Nephron progenitor cell (in vitro differentiated cells): ENCODE measurements at regions not wholly inside any gene's neighbourhood (a gene's known extent, or its start where the extent isn't known, plus 50 kb on each side); places are given as distances from the start of the nearest gene placed in this dataset.

Experiments
- DNase-seq: peaks from one replicate; pipeline ENCODE4 v3.0.0; 2021
- H3K27ac Mint-ChIP-seq: 2 replicates; pipeline ENCODE4 v1.8.0; 2021; ENCODE audit warnings: mild to moderate bottlenecking, moderate library complexity, mixed read lengths
- H3K27me3 Mint-ChIP-seq: 2 replicates; pipeline ENCODE4 v1.8.0; 2021; ENCODE audit warnings: mild to moderate bottlenecking, low read depth, mixed read lengths; ENCODE audit not compliant: poor library complexity
- H3K36me3 Mint-ChIP-seq: 2 replicates; pipeline ENCODE4 v1.8.0; 2021; ENCODE audit warnings: low read depth, mixed read lengths
- H3K4me1 Mint-ChIP-seq: 2 replicates; pipeline ENCODE4 v1.8.0; 2021; ENCODE audit warnings: mixed read lengths
- H3K4me3 Mint-ChIP-seq: 2 replicates; pipeline ENCODE4 v1.8.0; 2021; ENCODE audit warnings: mild to moderate bottlenecking, moderate library complexity, mixed read lengths
- H3K9me3 Mint-ChIP-seq: 2 replicates; pipeline ENCODE4 v1.8.0; 2021; ENCODE audit warnings: mild to moderate bottlenecking, moderate library complexity, mixed read lengths
- TF ChIP-seq, protein P1 (sequence below): fragments of 200-600 bp; sonication (generic); IDR thresholded peaks from 2 replicates; pipeline ENCODE4 v1.5.0; 2021; ENCODE audit warnings: antibody characterized with exemption

DNA sequence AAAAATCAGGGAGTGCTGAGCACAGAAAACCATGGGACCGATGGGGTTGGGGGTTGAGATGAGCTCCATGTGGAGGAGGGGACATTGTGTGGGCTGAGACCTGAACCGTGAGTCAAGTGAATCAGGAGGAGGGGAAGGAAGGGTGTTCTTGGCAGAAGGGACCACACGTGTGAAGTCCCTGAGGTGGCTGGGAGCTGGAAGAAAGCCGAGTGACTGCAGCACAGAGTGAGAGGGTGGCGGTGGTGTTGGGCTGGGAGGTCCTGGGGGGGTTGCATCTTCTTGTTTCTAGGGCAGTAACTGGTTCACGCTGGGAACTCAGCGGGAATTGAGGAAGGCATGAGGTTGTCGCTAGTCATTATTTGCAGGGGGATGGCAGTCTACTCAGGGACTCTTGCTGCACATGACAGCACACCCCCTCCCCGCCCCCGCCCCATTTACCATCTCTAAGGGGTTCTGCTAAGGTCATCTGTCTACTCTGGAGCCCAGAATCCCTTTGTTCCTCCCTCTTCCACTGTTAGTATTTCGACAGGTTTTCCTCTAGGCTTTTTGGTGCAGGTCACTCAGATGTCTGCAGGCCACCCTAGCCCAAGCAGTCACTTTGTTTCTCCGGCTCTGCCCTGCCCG lies 254.3 kb downstream of the TLE3 start:
- Mint-ChIP-seq H3K9me3 (peaks cover 3% of the 10 kb centered on the region), H3K27me3 (peaks cover 22% of the 10 kb centered on the region), H3K36me3 (no peaks in the 10 kb centered on the region), H3K4me1 (peaks cover 35% of the 10 kb centered on the region), H3K27ac (peak overlapping the region; percentile 53), H3K4me3 (no peak overlapping the region)
- DNase-seq, result no peak
- TF ChIP-seq, protein P1, sequence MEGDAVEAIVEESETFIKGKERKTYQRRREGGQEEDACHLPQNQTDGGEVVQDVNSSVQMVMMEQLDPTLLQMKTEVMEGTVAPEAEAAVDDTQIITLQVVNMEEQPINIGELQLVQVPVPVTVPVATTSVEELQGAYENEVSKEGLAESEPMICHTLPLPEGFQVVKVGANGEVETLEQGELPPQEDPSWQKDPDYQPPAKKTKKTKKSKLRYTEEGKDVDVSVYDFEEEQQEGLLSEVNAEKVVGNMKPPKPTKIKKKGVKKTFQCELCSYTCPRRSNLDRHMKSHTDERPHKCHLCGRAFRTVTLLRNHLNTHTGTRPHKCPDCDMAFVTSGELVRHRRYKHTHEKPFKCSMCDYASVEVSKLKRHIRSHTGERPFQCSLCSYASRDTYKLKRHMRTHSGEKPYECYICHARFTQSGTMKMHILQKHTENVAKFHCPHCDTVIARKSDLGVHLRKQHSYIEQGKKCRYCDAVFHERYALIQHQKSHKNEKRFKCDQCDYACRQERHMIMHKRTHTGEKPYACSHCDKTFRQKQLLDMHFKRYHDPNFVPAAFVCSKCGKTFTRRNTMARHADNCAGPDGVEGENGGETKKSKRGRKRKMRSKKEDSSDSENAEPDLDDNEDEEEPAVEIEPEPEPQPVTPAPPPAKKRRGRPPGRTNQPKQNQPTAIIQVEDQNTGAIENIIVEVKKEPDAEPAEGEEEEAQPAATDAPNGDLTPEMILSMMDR, result no peak

DNA sequence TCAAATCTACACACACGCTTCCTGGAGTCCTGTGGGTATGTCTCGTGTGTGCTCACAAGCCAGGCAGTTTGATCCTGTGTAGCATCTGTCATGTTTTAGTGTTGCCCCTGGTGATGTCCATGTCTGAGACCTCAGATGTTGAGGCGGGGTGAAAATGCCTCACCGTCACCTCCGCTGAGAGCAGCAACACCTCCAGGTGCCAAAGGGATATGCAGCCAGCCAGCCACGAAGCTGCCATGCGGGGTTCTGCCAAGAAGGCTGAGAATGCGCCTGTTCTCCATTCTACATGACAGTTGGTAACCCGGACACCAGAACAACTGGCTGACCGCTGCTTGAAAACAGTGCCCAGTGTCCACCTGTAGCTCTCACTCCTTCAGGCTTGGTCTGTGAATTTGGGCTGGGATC lies 253.8 kb downstream of the TLE3 start:
- Mint-ChIP-seq H3K9me3 (peaks cover 3% of the 10 kb centered on the region), H3K36me3 (no peaks in the 10 kb centered on the region), H3K4me1 (peaks cover 30% of the 10 kb centered on the region), H3K27ac (peak overlapping the region; percentile 48), H3K27me3 (peaks cover 24% of the 10 kb centered on the region), H3K4me3 (no peak overlapping the region)
- TF ChIP-seq, protein P1, result no peak
- DNase-seq, result no peak

DNA sequence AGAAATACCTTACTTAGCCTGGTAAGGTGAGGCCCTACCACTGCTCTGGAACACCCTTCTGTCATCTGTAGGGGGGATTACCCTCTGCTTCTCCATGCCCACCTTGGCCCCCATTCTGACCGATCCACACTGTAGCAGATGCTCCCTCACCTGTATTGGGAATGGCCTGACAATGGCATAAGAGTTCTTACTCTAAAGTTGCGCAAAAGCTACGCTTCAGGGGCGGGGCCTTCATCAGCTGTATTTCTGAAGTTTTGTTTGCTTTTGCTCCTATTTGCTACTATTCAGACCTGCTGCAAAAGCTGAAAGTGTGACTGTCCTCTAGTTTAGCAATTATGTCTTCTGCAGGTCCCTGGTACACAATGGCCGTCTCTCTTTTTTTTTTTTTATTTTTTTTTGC lies 252.6 kb downstream of the TLE3 start:
- DNase-seq, result no peak
- H3K9me3 Mint-ChIP-seq, result peaks cover 3% of the 10 kb centered on the region
- no peak overlapping the region for H3K27ac Mint-ChIP-seq
- peaks cover 26% of the 10 kb centered on the region for H3K4me1 Mint-ChIP-seq
- no peak overlapping the region for H3K4me3 Mint-ChIP-seq
- TF ChIP-seq, protein P1, result no peak
- no peaks in the 10 kb centered on the region for H3K36me3 Mint-ChIP-seq
- peaks cover 24% of the 10 kb centered on the region for H3K27me3 Mint-ChIP-seq

DNA sequence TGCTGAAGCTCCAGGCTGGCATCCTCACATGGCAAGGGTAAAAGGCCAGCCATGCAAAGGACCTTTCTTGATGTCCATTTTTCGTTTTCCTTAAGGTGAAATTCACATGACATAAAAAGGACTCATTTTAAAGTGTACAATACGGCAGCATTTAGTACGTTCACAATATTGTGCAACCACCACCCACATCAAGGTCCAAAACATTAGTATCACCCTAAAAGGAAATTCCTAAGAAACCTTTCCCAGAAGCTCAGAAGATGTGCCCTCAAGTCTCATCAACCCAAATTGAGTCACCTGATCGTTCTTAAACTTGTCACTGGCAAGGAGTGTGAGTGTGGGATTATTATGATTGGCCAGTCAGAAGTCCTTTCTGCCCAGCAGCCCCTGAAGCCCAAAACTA lies 250.1 kb downstream of the TLE3 start:
- TF ChIP-seq, protein P1, result no peak
- Mint-ChIP-seq H3K36me3 (no peaks in the 10 kb centered on the region), H3K4me3 (no peak overlapping the region), H3K4me1 (peaks cover 28% of the 10 kb centered on the region), H3K9me3 (peaks cover 3% of the 10 kb centered on the region), H3K27ac (no peak overlapping the region), H3K27me3 (peaks cover 27% of the 10 kb centered on the region)
- no peak for DNase-seq

DNA sequence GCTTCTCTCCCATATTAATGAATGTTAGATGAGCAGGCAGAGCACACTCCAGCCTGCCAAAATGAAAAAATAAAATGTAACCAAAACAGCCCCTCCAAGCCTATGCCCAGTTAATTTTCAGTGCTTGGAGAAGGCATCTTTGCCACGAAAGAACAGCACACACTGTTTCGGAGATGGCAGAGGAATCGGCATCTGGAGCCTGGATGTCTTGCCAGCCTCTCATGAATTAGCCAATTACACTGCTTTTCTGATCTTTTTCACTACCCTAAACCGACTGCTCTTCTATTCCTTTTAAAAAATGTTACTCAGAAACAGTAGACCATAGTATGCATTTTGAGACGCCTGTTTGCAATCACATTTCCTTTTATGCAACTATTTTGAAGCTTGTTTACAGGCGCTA lies 249.6 kb downstream of the TLE3 start:
- no peak overlapping the region for H3K4me3 Mint-ChIP-seq
- DNase-seq, result no peak
- H3K9me3 Mint-ChIP-seq, result peaks cover 3% of the 10 kb centered on the region
- no peaks in the 10 kb centered on the region for H3K36me3 Mint-ChIP-seq
- H3K27ac Mint-ChIP-seq, result no peak overlapping the region
- peaks cover 30% of the 10 kb centered on the region for H3K4me1 Mint-ChIP-seq
- H3K27me3 Mint-ChIP-seq, result peaks cover 26% of the 10 kb centered on the region
- TF ChIP-seq, protein P1, result no peak

DNA sequence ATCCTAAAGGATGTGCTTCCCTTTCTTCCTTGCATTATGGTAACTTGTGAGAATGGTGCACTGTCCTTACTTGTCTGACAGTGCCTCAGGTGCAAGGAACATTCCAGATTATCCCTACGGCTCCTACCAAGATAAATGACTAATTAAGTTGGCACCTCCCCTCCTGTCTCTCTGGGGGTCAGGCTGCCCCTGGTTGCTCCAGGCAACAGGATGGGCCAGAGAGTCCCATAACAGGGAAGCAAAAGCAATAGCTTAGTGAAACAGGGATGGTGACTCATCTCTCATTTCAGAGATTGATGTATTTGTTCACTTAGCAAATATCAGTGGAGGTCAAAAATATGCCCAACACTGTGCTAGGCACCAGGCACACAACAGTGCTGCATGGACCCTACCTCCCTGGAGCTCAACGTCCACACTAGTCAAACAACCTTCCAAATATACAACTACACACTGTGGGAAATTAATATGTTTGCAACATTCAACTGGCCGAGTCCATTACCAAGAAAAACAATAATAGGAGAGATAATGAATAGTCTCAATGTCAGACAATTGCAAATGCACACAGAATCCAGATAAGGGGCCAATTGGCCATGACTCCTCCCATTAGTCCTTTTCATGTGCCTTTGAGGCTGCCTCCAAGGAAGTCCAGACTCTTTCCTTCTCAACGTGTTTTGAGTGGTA lies 249.0 kb downstream of the TLE3 start:
- DNase-seq, result no peak
- Mint-ChIP-seq H3K9me3 (peaks cover 3% of the 10 kb centered on the region), H3K27me3 (peaks cover 22% of the 10 kb centered on the region), H3K4me3 (no peak overlapping the region), H3K36me3 (no peaks in the 10 kb centered on the region), H3K4me1 (peaks cover 30% of the 10 kb centered on the region), H3K27ac (no peak overlapping the region)
- TF ChIP-seq, protein P1, result no peak
